ENCODE measurements at regions not wholly inside any gene's neighbourhood (a gene's known extent, or its start where the extent isn't known, plus 50 kb on each side); places are given as distances from the start of the nearest gene placed in this dataset.
A peak's percentile ranks its signal among the peaks of the same experiment; 100 is the strongest.

DNA sequence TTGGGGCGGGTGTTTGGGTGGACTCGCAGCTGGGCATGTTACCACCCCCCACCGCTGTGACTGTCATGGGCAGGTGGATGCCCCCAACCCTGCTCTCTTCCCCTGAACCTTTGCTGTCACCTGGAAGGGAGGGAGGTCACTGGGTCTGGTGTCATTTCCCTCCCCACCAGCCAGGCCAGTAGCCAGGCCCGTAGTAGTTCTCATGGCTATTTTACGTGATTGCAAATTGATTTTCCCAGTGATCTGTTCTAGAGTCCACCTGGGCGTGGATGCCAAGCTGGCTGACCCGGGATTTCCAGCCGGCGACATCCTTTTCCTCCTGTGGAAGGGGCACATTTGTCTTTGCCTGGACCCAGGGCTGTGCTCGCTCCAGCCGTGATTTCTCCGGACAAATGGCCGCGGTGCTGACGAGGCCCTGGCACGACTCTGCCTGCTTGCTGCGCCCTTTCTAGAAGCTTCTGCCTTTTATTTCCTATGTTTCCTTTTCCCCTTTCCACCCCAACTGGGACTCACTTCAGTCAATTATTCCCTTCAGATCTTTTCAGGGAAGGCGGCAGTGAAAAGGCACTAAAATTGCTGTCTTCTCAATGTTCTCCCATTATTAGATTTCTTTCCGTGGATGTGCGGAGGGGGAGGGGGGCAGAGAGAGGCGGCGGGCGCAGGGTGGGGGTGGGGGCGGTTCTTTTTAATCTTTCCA is 226.9 kb upstream of the CIBAR2 start:
- peaks cover 1% of the 10 kb centered on the region for H3K27me3 Mint-ChIP-seq (ENCODE audit: insufficient read depth)
- TF ChIP-seq, protein P1, sequence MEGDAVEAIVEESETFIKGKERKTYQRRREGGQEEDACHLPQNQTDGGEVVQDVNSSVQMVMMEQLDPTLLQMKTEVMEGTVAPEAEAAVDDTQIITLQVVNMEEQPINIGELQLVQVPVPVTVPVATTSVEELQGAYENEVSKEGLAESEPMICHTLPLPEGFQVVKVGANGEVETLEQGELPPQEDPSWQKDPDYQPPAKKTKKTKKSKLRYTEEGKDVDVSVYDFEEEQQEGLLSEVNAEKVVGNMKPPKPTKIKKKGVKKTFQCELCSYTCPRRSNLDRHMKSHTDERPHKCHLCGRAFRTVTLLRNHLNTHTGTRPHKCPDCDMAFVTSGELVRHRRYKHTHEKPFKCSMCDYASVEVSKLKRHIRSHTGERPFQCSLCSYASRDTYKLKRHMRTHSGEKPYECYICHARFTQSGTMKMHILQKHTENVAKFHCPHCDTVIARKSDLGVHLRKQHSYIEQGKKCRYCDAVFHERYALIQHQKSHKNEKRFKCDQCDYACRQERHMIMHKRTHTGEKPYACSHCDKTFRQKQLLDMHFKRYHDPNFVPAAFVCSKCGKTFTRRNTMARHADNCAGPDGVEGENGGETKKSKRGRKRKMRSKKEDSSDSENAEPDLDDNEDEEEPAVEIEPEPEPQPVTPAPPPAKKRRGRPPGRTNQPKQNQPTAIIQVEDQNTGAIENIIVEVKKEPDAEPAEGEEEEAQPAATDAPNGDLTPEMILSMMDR (conservative IDR thresholded peaks at IDR 0.05) = no peak
- peaks cover 26% of the 10 kb centered on the region for H3K4me1 Mint-ChIP-seq
- Histone ChIP-seq H3K4me1 (ENCODE audit: control insufficient read depth, insufficient read depth, low read length) (peaks cover 7% of the 10 kb centered on the region), H3K36me3 (ENCODE audit: control insufficient read depth, insufficient read depth, low read length) (no peaks in the 10 kb centered on the region), H3K27ac (ENCODE audit: low read depth, low read length) (no peak overlapping the region), H3K4me3 (ENCODE audit: low read length) (no peak overlapping the region), H3K9me3 (ENCODE audit: control insufficient read depth, low read length) (no peaks in the 10 kb centered on the region), H3K27me3 (ENCODE audit: control insufficient read depth, insufficient read depth, low read length, poor library complexity, severe bottlenecking) (no peaks in the 10 kb centered on the region), H3K9ac (ENCODE audit: extremely low read depth, low read length, poor library complexity, severe bottlenecking) (no peak overlapping the region)
- no peak overlapping the region for H3K4me3 Mint-ChIP-seq
- no peak overlapping the region for H3K27ac Mint-ChIP-seq
- 91 to 97% methylated on average over 17 to 20 of the region's 24 CpGs for WGBS, 2 experiments (ENCODE audit: insufficient coverage in 1 of 2, insufficient read length in 1 of 2)
- H3K9me3 Mint-ChIP-seq = no peaks in the 10 kb centered on the region
- no peaks in the 10 kb centered on the region for H3K36me3 Mint-ChIP-seq (ENCODE audit: low read depth)
- DNase-seq = no peak

DNA sequence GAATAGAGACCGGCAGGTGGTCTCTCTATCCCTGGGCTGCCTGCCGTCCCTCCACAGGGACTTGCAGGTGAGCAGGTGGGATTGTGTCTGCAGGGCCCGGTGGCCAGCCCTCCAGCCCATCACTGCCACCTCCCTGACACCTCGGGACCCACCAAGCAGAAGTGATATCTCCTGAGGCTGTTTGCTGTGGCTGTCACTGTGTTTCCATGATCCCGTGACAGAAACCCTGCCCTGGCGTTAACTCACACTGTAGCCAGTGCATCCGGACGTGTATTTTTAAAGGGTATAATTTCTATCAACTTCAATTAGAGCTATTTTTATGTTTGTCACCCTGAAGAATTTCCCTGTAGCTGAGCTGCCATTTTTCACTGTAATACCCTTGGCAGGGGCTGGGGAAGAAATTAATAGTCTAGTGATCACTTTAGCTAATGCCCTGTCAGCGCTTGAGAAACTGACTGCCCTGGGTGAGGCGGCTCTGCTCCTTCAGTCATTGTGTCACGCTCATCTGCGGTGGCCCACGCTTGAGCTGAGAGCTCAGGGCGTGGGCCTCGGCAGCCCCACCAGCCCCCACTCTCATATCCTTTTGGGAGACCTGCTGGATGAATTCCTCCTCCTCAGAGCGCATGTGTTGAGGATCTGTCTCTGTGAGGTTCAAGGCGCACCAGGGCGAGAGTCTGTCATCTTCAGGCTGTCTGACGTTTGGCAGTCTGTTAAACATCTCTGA is 229.9 kb upstream of the CIBAR2 start:
- Mint-ChIP-seq H3K36me3 (ENCODE audit: low read depth) (no peaks in the 10 kb centered on the region), H3K27me3 (ENCODE audit: insufficient read depth) (peaks cover 1% of the 10 kb centered on the region), H3K4me3 (no peak overlapping the region), H3K9me3 (no peaks in the 10 kb centered on the region), H3K4me1 (peaks cover 5% of the 10 kb centered on the region), H3K27ac (no peak overlapping the region)
- H3K27me3 ChIP-seq (ENCODE audit: control insufficient read depth, insufficient read depth, low read length, poor library complexity, severe bottlenecking) = no peaks in the 10 kb centered on the region
- WGBS, 2 experiments (ENCODE audit: insufficient coverage in 1 of 2, insufficient read length in 1 of 2) = 86 to 88% methylated on average over 15 to 19 of the region's 19 CpGs
- TF ChIP-seq, protein P1 (conservative IDR thresholded peaks at IDR 0.05) = no peak
- DNase-seq = no peak
- H3K4me1 ChIP-seq (ENCODE audit: control insufficient read depth, insufficient read depth, low read length) = no peaks in the 10 kb centered on the region
- no peak overlapping the region for H3K9ac ChIP-seq (ENCODE audit: extremely low read depth, low read length, poor library complexity, severe bottlenecking)
- peak overlapping the region; percentile 6 for H3K27ac ChIP-seq (ENCODE audit: low read depth, low read length)
- no peak overlapping the region for H3K4me3 ChIP-seq (ENCODE audit: low read length)
- no peaks in the 10 kb centered on the region for H3K9me3 ChIP-seq (ENCODE audit: control insufficient read depth, low read length)
- no peaks in the 10 kb centered on the region for H3K36me3 ChIP-seq (ENCODE audit: control insufficient read depth, insufficient read depth, low read length)

DNA sequence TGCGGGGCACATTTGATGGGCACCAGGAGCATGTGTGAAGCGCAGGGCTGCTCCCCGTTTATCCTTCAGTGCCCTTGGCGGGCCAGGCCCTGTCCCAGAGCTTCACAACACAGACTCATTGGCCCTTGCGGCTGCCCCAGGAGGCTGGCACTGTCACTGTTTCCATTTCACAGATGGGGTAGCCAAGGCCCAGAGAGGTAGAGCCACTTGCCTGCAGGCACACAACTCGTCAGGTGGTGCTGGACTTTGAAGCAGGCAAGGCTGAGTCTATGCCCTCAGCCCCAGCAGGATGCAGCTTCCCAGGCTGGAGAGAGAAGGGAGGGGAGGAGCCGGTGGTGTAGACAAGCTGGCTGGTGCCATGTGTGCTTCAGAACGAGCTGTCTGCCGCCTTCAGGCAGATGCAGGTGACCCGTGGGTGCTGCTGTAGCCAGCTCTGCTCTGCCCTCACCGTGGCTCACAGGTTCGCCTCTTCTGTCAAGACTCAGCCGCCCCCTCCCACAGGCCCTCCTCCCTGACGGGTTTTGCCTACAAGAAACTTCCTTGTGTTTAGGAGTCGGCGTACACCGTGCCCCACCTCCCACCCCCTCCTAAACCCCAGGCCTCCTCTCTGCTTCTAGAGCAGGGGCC is 232.3 kb upstream of the CIBAR2 start:
- Mint-ChIP-seq H3K27me3 (ENCODE audit: insufficient read depth) (peaks cover 1% of the 10 kb centered on the region), H3K27ac (no peak overlapping the region), H3K4me3 (no peak overlapping the region), H3K36me3 (ENCODE audit: low read depth) (no peaks in the 10 kb centered on the region), H3K4me1 (peaks cover 5% of the 10 kb centered on the region), H3K9me3 (no peaks in the 10 kb centered on the region)
- TF ChIP-seq, protein P1 (conservative IDR thresholded peaks at IDR 0.05) = no peak
- Histone ChIP-seq H3K36me3 (ENCODE audit: control insufficient read depth, insufficient read depth, low read length) (no peaks in the 10 kb centered on the region), H3K4me3 (ENCODE audit: low read length) (no peak overlapping the region), H3K4me1 (ENCODE audit: control insufficient read depth, insufficient read depth, low read length) (no peaks in the 10 kb centered on the region), H3K27ac (ENCODE audit: low read depth, low read length) (no peak overlapping the region), H3K27me3 (ENCODE audit: control insufficient read depth, insufficient read depth, low read length, poor library complexity, severe bottlenecking) (no peaks in the 10 kb centered on the region), H3K9ac (ENCODE audit: extremely low read depth, low read length, poor library complexity, severe bottlenecking) (no peak overlapping the region), H3K9me3 (ENCODE audit: control insufficient read depth, low read length) (no peaks in the 10 kb centered on the region)
- DNase-seq = no peak
- WGBS, 2 experiments (ENCODE audit: insufficient coverage in 1 of 2, insufficient read length in 1 of 2) = 84 to 91% methylated on average over 8 to 17 of the region's 17 CpGs

Data from endodermal cell (in vitro differentiated cells).